HEK293 (cell line): ENCODE measurements at regions not wholly inside any gene's neighbourhood (a gene's known extent, or its start where the extent isn't known, plus 50 kb on each side); places are given as distances from the start of the nearest gene placed in this dataset.
"Not testable (repeated sequence)": the region's sequence is repeated elsewhere in the genome, so short reads cannot be mapped to it uniquely, and the experiment has no call there.

Source experiments
- CTCF ChIA-PET: fragments of 350-600 bp; formaldehyde crosslinking; extraction: SDS; loops from one replicate; lab custom pipeline; 2021; ENCODE audit warnings: antibody characterized with exemption; lab: Yijun Ruan, JAX
- POLR2A ChIA-PET: fragments of 300-600 bp; formaldehyde crosslinking; extraction: SDS; loops from one replicate; lab custom pipeline; 2020; ENCODE audit warnings: antibody characterized with exemption, inconsistent platforms; lab: Yijun Ruan, JAX
- H3K27ac ChIP-seq: fragments of 200-500 bp; sonication (Bioruptor generic); 2 replicates; pipeline ENCODE4 v1.5.1; 2014; ENCODE audit warnings: low read depth, low read length, control low read depth, inconsistent platforms; ENCODE audit errors: extremely low read depth
- H3K36me3 ChIP-seq, 2 experiments: fragments of 200-500 bp in 1 of 2; sonication (Bioruptor generic) in 1 of 2; 1 replicate in 1 of 2; 2 replicates in 1 of 2; pipeline ENCODE4 v1.5.1; 2014 to 2017; ENCODE audit warnings: inconsistent platforms in 2 of 2, low read length in 2 of 2; ENCODE audit not compliant: control insufficient read depth in 2 of 2, insufficient read depth in 1 of 2
- H3K4me1 ChIP-seq: fragments of 200-500 bp; sonication (Bioruptor generic); 2 replicates; pipeline ENCODE4 v1.5.1; 2014; ENCODE audit warnings: mild to moderate bottlenecking, low read length, inconsistent platforms; ENCODE audit not compliant: control insufficient read depth, insufficient read depth
- H3K4me3 ChIP-seq: 2 replicates; pipeline ENCODE4 v1.5.1; 2011; ENCODE audit warnings: low read depth, mild to moderate bottlenecking, control low read depth, low read length, moderate library complexity
- H3K9me3 ChIP-seq: fragments of 200-500 bp; sonication (Bioruptor generic); 2 replicates; pipeline ENCODE4 v1.5.1; 2014; ENCODE audit warnings: low read depth, low read length, inconsistent platforms; ENCODE audit not compliant: control insufficient read depth, insufficient read depth
- BCL6B ChIP-seq: fragments of 450-650 bp; formaldehyde crosslinking; IDR thresholded peaks from 2 replicates; pipeline ENCODE4 v1.5.1; 2017; ENCODE audit warnings: missing biosample characterization, missing genetic modification characterization
- FEZF1 ChIP-seq: fragments of 450-650 bp; formaldehyde crosslinking; IDR thresholded peaks from 2 replicates; pipeline ENCODE4 v1.5.1; 2016; ENCODE audit warnings: missing biosample characterization, missing genetic modification characterization
- HOXD13 ChIP-seq: sonication (generic); formaldehyde crosslinking; IDR thresholded peaks from 2 replicates; pipeline ENCODE4 v1.8.0; 2022; ENCODE audit warnings: missing genetic modification reagents, borderline replicate concordance
- INSM2 ChIP-seq: fragments of 450-650 bp; formaldehyde crosslinking; IDR thresholded peaks from 2 replicates; pipeline ENCODE4 v1.5.1; 2016; ENCODE audit warnings: missing biosample characterization, missing genetic modification characterization
- KLF17 ChIP-seq: fragments of 450-650 bp; formaldehyde crosslinking; IDR thresholded peaks from 2 replicates; pipeline ENCODE4 v1.5.1; 2016; ENCODE audit warnings: missing biosample characterization, missing genetic modification characterization
- MYNN ChIP-seq: fragments of 450-650 bp; formaldehyde crosslinking; IDR thresholded peaks from 2 replicates; pipeline ENCODE4 v1.5.1; 2016; ENCODE audit warnings: missing biosample characterization, missing genetic modification characterization, borderline replicate concordance
- OSR2 ChIP-seq: fragments of 450-650 bp; formaldehyde crosslinking; IDR thresholded peaks from 2 replicates; pipeline ENCODE4 v1.5.1; 2016; ENCODE audit warnings: missing biosample characterization, missing genetic modification characterization
- ZBTB1 ChIP-seq: fragments of 450-650 bp; formaldehyde crosslinking; IDR thresholded peaks from 2 replicates; pipeline ENCODE4 v1.5.1; 2016; ENCODE audit warnings: missing biosample characterization, missing genetic modification characterization
- ZFP69B ChIP-seq: fragments of 450-650 bp; formaldehyde crosslinking; IDR thresholded peaks from 2 replicates; pipeline ENCODE4 v1.5.1; 2016; ENCODE audit warnings: missing biosample characterization, missing genetic modification characterization
- ZNF157 ChIP-seq: fragments of 450-650 bp; formaldehyde crosslinking; IDR thresholded peaks from 2 replicates; pipeline ENCODE4 v1.5.1; 2016; ENCODE audit warnings: missing biosample characterization, missing genetic modification characterization
- ZNF184 ChIP-seq: fragments of 450-650 bp; IDR thresholded peaks from 2 replicates; pipeline ENCODE4 v1.5.1; 2018; ENCODE audit warnings: missing biosample characterization, mild to moderate bottlenecking, missing genetic modification characterization
- ZNF19 ChIP-seq: fragments of 450-650 bp; formaldehyde crosslinking; IDR thresholded peaks from 2 replicates; pipeline ENCODE4; 2016; ENCODE audit warnings: missing biosample characterization, missing genetic modification characterization, low read depth
- ZNF239 ChIP-seq: fragments of 450-650 bp; formaldehyde crosslinking; IDR thresholded peaks from 2 replicates; pipeline ENCODE4 v1.5.1; 2016; ENCODE audit warnings: missing biosample characterization, missing genetic modification characterization
- ZNF280D ChIP-seq: fragments of 450-650 bp; formaldehyde crosslinking; IDR thresholded peaks from 2 replicates; pipeline ENCODE4 v1.5.1; 2016; ENCODE audit warnings: missing biosample characterization, missing genetic modification characterization
- ZNF302 ChIP-seq: fragments of 450-650 bp; formaldehyde crosslinking; IDR thresholded peaks from 2 replicates; pipeline ENCODE4 v1.5.1; 2016; ENCODE audit warnings: missing biosample characterization, missing genetic modification characterization, low read depth
- ZNF335 ChIP-seq: fragments of 450-650 bp; formaldehyde crosslinking; conservative IDR thresholded peaks from 2 replicates; pipeline ENCODE4 v1.5.1; 2016; ENCODE audit warnings: missing biosample characterization, missing genetic modification characterization
- ZNF394 ChIP-seq: fragments of 450-650 bp; formaldehyde crosslinking; IDR thresholded peaks from 2 replicates; pipeline ENCODE4 v1.5.1; 2016; ENCODE audit warnings: missing biosample characterization, missing genetic modification characterization, mild to moderate bottlenecking, moderate library complexity, borderline replicate concordance
- ZNF433 ChIP-seq: fragments of 450-650 bp; formaldehyde crosslinking; IDR thresholded peaks from 2 replicates; pipeline ENCODE4 v1.5.1; 2016; ENCODE audit warnings: missing biosample characterization, missing genetic modification characterization, low read depth
- ZNF521 ChIP-seq: fragments of 450-650 bp; formaldehyde crosslinking; IDR thresholded peaks from 2 replicates; pipeline ENCODE4 v1.5.1; 2017; ENCODE audit warnings: missing biosample characterization, mild to moderate bottlenecking, missing genetic modification characterization
- ZNF549 ChIP-seq: fragments of 450-650 bp; IDR thresholded peaks from 2 replicates; pipeline ENCODE4 v1.5.1; 2018; ENCODE audit warnings: missing biosample characterization, missing genetic modification characterization, mild to moderate bottlenecking, inconsistent platforms, moderate library complexity
- ZNF600 ChIP-seq: fragments of 450-650 bp; formaldehyde crosslinking; IDR thresholded peaks from 2 replicates; pipeline ENCODE4 v1.5.1; 2016; ENCODE audit warnings: missing biosample characterization, missing genetic modification characterization
- ZNF660 ChIP-seq: fragments of 450-650 bp; IDR thresholded peaks from 2 replicates; pipeline ENCODE4 v1.5.1; 2018; ENCODE audit warnings: missing biosample characterization, mild to moderate bottlenecking, missing genetic modification characterization
- ZNF670 ChIP-seq: fragments of 450-650 bp; formaldehyde crosslinking; IDR thresholded peaks from 2 replicates; pipeline ENCODE4 v1.5.1; 2016; ENCODE audit warnings: missing biosample characterization, missing genetic modification characterization, low read depth
- ZNF791 ChIP-seq: fragments of 450-650 bp; formaldehyde crosslinking; IDR thresholded peaks from 2 replicates; pipeline ENCODE4 v1.5.1; 2016; ENCODE audit warnings: missing biosample characterization, missing genetic modification characterization
- ZXDB ChIP-seq: fragments of 450-650 bp; formaldehyde crosslinking; IDR thresholded peaks from 2 replicates; pipeline ENCODE4 v1.5.1; 2016; ENCODE audit warnings: missing biosample characterization, missing genetic modification characterization

GRCh38 chrX:66815227-66815626 is 176.3 kb upstream of the EDA2R start (continued):
- TF ChIP-seq ZBTB1 (tag by site-specific recombination), result no peak
- TF ChIP-seq ZNF521 (tag by site-specific recombination), result no peak
- TF ChIP-seq ZNF335, result no peak
- no peak for TF ChIP-seq ZNF791 (tag by site-specific recombination)

- POLR2A ChIA-PET, H3K27ac ChIP-seq, H3K4me1 ChIP-seq, CTCF ChIA-PET, H3K36me3 ChIP-seq, H3K9me3 ChIP-seq, H3K4me3 ChIP-seq: not testable (repeated sequence)
Observed at GRCh38 chrX:66794514-66794913, 155.6 kb upstream of the EDA2R start.

- no peak for TF ChIP-seq ZXDB (tag by site-specific recombination)
- TF ChIP-seq ZNF394 (tag by site-specific recombination), result no peak
- no peak for TF ChIP-seq ZNF184
- TF ChIP-seq ZNF280D (tag by site-specific recombination), result no peak
- TF ChIP-seq ZNF660 (tag by site-specific recombination), result no peak
- no peak for TF ChIP-seq BCL6B (tag by site-specific recombination)
- TF ChIP-seq ZBTB1 (tag by site-specific recombination), result no peak
- no peak for TF ChIP-seq MYNN (tag by site-specific recombination)
- TF ChIP-seq ZNF302 (tag by site-specific recombination), result no peak
- TF ChIP-seq OSR2 (tag by site-specific recombination), result no peak
- no peak for TF ChIP-seq ZNF19 (tag by site-specific recombination)
- TF ChIP-seq ZNF600, result no peak
- TF ChIP-seq HOXD13 (CRISPR knock-in tag), result no peak
- no peak for TF ChIP-seq ZNF433
- TF ChIP-seq ZNF239 (tag by site-specific recombination), result no peak
- H3K27ac ChIP-seq, result no peak overlapping the region
- H3K9me3 ChIP-seq, result no peaks in the 10 kb centered on the region; the same call in 1 of the 2 replicates
- no peak overlapping the region for H3K4me3 ChIP-seq
- H3K36me3 ChIP-seq, result no peaks in the 10 kb centered on the region
- ChIA-PET CTCF (no interaction called here), POLR2A (no interaction called here)
- no peaks in the 10 kb centered on the region for H3K4me1 ChIP-seq
Observed at GRCh38 chrX:66766318-66766717, 127.4 kb upstream of the EDA2R start.

- no peak overlapping the region for H3K4me3 ChIP-seq
- POLR2A ChIA-PET, result no interaction called here
- CTCF ChIA-PET, result interaction anchor here (0.6 kb wide), 1 partner anchor 1371 kb away, joined by 3 read pairs; no protein-coding TSS in a partner anchor
- H3K4me1 ChIP-seq, result no peaks in the 10 kb centered on the region
- H3K27ac ChIP-seq, result no peak overlapping the region
- H3K9me3 ChIP-seq, result no peaks in the 10 kb centered on the region
- no peaks in the 10 kb centered on the region for H3K36me3 ChIP-seq
- no peak for TF ChIP-seq ZNF157 (tag by site-specific recombination)
- TF ChIP-seq ZNF549, result no peak
- no peak for TF ChIP-seq ZNF19 (tag by site-specific recombination)
- no peak for TF ChIP-seq INSM2 (tag by site-specific recombination)
- no peak for TF ChIP-seq ZFP69B (tag by site-specific recombination)
- no peak for TF ChIP-seq ZNF670 (tag by site-specific recombination)
- TF ChIP-seq ZNF791 (tag by site-specific recombination), result no peak
- no peak for TF ChIP-seq KLF17 (tag by site-specific recombination)
- no peak for TF ChIP-seq FEZF1
Observed at GRCh38 chrX:66760651-66761050, 121.8 kb upstream of the EDA2R start.
